Fibroblast of mammary gland (primary cell): ENCODE measurements at regions not wholly inside any gene's neighbourhood (a gene's known extent, or its start where the extent isn't known, plus 50 kb on each side); places are given as distances from the start of the nearest gene placed in this dataset.
A peak's percentile ranks its signal among the peaks of the same experiment; 100 is the strongest.

Source experiments
- DNase-seq: peaks from one replicate; pipeline ENCODE4 v3.0.0-alpha.2; 2010; ENCODE audit warnings: low read depth
- H3K4me3 ChIP-seq: 2 replicates; pipeline ENCODE4 v1.5.1; 2011; ENCODE audit warnings: low read depth, mild to moderate bottlenecking, low read length, moderate library complexity; ENCODE audit not compliant: control insufficient read depth
- TF ChIP-seq, protein P1 (sequence below): conservative IDR thresholded peaks from 2 replicates; pipeline ENCODE4 v1.5.1; 2011; ENCODE audit warnings: low read depth, low read length, inconsistent platforms; ENCODE audit not compliant: control insufficient read depth, insufficient read depth

DNA sequence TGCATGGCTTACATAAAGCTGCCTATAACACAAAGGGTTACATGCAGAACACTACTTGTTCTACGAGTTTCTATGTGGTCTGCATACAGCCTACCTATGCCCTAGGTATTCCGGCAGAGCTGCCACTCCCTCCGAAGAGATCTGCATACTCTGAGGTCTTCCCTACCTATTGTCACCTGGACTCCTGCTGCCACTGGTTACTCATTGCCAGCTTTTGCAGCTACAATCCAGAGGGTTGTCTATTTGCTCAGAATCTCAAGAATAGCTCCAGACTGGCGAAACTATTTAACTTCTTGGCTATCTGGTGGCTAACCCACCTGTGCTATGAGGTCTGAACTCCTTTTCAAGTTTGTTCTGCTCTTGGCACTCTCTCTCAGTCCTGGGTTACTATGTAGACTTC, 323.3 kb downstream of the BMP2 start:
- H3K4me3 ChIP-seq, result no peak overlapping the region
- TF ChIP-seq, protein P1, sequence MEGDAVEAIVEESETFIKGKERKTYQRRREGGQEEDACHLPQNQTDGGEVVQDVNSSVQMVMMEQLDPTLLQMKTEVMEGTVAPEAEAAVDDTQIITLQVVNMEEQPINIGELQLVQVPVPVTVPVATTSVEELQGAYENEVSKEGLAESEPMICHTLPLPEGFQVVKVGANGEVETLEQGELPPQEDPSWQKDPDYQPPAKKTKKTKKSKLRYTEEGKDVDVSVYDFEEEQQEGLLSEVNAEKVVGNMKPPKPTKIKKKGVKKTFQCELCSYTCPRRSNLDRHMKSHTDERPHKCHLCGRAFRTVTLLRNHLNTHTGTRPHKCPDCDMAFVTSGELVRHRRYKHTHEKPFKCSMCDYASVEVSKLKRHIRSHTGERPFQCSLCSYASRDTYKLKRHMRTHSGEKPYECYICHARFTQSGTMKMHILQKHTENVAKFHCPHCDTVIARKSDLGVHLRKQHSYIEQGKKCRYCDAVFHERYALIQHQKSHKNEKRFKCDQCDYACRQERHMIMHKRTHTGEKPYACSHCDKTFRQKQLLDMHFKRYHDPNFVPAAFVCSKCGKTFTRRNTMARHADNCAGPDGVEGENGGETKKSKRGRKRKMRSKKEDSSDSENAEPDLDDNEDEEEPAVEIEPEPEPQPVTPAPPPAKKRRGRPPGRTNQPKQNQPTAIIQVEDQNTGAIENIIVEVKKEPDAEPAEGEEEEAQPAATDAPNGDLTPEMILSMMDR, result no peak
- no peak for DNase-seq

DNA sequence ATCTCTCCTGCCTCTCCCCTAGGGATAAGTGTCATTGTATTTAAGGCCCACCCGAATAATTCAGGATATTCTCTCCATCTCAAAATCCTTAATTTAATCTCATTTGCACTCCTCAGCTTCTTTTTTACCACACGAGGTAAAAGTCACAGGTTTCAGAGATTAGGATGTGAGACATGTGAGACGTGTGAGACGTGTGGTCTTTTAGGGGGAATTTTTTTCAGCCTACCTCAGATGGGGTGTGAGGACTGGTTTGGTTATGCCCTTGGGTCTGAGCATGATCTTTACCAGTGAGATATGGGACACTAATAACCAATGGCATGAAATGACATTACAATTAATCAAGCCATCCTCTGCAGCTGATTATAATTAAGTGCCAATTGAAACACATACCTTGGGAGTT, 324.2 kb downstream of the BMP2 start:
- TF ChIP-seq, protein P1, result no peak
- no peak for DNase-seq

DNA sequence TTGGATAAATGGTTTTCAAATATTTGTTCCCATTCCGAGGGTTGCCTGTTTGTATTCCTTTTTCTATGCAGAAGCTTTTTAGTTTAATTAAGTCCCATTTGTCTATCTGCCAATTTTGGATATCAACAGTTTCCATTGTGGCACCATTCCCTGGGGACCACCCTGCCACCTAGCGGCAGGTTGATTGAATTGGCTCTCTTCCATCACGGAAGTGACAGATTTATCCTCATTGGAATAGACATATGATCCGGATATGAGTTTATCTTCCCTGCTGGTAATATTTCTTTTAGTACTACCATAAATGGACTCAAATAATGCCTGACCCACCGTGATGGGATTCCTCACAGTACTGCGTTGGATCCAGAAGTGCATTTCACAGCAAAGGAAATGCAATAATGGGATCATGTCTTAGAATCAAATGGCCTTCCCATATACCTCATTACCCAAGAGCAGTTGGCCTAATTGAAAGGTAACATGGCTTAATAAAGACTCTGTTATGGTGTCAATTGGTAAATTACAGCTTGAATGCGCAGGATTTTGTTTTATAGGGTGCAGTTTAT, 327.0 kb downstream of the BMP2 start:
- peak; percentile 19 for DNase-seq
- H3K4me3 ChIP-seq, result no peak overlapping the region
- TF ChIP-seq, protein P1, result peak; percentile 32

More for the DNA sequence above, 324.2 kb downstream of the BMP2 start:
- H3K4me3 ChIP-seq, result no peak overlapping the region

DNA sequence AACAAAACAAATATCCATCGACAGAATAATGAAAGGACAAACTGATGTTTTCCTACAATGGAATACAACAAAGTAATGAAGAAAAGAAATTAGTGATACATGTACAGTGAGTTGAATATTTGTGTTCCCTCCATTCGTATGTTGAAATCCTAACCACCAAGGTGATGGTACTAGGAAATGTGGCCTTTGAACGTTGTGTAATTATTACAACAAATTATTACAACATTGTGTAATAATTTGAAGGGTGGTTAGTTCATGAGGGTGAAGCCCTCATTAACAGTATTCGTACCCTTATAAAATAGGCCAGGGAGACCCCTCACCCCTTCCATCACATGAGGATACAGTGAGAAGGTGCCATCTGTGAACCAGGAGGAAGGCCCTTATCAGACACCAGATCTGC, 339.4 kb downstream of the BMP2 start:
- TF ChIP-seq, protein P1, result no peak
- no peak overlapping the region for H3K4me3 ChIP-seq
- DNase-seq, result no peak

DNA sequence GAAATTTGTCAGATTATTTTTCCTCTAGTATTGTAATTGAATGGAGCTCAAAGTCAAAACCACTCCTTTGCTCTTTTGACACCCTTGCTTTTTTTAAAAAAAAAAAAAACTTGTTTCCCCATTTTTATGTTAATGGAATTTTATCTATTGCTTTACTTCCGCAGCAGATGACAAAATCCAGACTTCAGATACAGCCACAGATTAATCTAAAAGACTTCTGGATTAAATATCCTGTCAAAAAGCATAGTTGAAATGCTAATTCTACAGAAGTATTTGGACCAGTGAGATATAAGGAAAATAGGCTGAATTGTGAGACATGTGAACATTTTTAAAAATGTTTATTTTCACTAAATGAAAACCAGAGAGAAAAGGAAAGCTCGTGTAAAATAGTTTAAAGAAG, 341.4 kb downstream of the BMP2 start:
- H3K4me3 ChIP-seq, result no peak overlapping the region
- TF ChIP-seq, protein P1, result no peak
- DNase-seq, result no peak

DNA sequence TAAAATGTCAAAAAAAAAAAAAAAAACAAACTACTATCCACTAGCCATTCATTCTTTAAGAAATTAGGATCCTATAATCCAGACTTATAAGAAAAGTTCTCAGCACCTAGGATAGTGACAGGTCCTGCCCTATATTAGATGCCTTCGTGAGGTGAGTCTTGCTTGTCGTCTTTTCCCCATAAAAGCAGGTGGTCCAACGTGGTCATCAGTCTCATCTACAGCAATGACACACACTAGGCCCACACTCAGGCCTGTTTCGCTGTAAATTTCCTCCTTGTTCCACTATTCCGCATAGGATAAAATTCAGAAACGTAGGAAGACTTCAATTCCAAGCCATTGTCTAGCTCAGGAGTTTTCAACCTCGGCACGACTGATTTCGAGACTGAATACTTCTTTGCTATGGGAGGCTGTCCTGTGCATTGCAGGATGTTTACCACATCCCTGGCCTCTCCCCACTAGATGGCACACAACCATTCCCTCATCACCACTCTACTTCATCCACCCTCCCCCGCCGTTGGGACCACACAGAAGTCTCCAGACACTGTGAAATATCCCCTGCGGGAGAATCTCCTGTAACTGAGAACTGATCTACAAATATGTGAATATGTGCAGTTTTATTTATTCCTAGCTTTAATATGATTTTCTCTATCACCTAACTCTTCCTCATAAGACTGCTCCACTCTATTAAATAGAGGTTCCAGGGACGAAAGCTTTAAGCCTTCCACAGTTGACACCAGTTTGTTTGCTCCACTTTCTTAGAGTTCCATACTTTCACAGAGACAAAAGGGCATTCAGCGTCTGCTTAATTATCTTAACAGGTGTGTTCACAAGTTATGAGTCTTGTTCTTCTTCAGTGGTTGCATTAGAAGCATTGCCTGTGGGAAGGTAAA, 346.3 kb downstream of the BMP2 start:
- H3K4me3 ChIP-seq, result no peak overlapping the region
- TF ChIP-seq, protein P1, result peak; percentile 29
- DNase-seq, result peak; percentile 15
